ENCODE measurements at regions not wholly inside any gene's neighbourhood (a gene's known extent, or its start where the extent isn't known, plus 50 kb on each side); places are given as distances from the start of the nearest gene placed in this dataset.

- no peak for TF ChIP-seq EZH2 (IDR thresholded peaks at IDR 0.05; ENCODE audit: insufficient read depth, poor library complexity, severe bottlenecking)
- TF ChIP-seq EZH2phosphoT487 (IDR thresholded peaks at IDR 0.05; ENCODE audit: insufficient read depth, low read depth) = no peak
These were observed 369.5 kb upstream of the THBS1 start for GRCh38 chr15:39211108-39211979.
